ENCODE measurements at regions not wholly inside any gene's neighbourhood (a gene's known extent, or its start where the extent isn't known, plus 50 kb on each side); places are given as distances from the start of the nearest gene placed in this dataset.
A peak's percentile ranks its signal among the peaks of the same experiment; 100 is the strongest.

DNA sequence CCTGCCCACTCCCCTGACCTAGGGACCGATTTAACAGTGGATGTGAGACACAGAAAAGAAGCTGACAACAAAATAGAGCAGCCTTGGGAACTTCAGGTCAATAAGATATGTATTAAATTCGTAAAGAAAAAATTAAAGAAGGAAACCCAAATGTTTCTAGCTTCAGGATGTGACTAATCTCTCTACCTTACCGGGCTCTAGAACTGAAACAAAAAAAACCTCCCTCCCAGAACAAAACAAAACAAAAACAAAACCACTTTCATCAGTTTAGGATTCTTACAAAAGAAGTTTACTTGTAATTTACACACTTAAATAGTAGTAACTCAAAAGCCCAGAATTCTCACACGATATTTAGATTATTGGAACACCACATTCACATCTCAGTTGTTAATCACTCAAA, 185.8 kb upstream of the RPS6KA3 start:
- Mint-ChIP-seq H3K4me1 (ENCODE audit: low read depth, unreplicated experiment) (no peaks in the 10 kb centered on the region), H3K36me3 (ENCODE audit: insufficient read depth, unreplicated experiment) (no peaks in the 10 kb centered on the region), H3K4me3 (ENCODE audit: low read depth, unreplicated experiment) (no peak overlapping the region), H3K9me3 (ENCODE audit: low read depth, unreplicated experiment) (peaks cover 2% of the 10 kb centered on the region), H3K27me3 (ENCODE audit: unreplicated experiment) (no peaks in the 10 kb centered on the region), H3K27ac (ENCODE audit: unreplicated experiment) (no peak overlapping the region)
- CTCF ChIA-PET = interaction anchor here (0.7 kb wide), 1 partner anchor 22 kb away, joined by 3 read pairs; no protein-coding TSS in a partner anchor
- TF ChIP-seq, protein P1, sequence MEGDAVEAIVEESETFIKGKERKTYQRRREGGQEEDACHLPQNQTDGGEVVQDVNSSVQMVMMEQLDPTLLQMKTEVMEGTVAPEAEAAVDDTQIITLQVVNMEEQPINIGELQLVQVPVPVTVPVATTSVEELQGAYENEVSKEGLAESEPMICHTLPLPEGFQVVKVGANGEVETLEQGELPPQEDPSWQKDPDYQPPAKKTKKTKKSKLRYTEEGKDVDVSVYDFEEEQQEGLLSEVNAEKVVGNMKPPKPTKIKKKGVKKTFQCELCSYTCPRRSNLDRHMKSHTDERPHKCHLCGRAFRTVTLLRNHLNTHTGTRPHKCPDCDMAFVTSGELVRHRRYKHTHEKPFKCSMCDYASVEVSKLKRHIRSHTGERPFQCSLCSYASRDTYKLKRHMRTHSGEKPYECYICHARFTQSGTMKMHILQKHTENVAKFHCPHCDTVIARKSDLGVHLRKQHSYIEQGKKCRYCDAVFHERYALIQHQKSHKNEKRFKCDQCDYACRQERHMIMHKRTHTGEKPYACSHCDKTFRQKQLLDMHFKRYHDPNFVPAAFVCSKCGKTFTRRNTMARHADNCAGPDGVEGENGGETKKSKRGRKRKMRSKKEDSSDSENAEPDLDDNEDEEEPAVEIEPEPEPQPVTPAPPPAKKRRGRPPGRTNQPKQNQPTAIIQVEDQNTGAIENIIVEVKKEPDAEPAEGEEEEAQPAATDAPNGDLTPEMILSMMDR (IDR thresholded peaks at IDR 0.05; ENCODE audit: unreplicated experiment) = no peak
- no TSS peak for BruUV-seq (replicated peaks)
- intact Hi-C loops (cut with micrococcal nuclease; ENCODE audit: unreplicated experiment) = no loop called here
- DNase-seq = no peak

DNA sequence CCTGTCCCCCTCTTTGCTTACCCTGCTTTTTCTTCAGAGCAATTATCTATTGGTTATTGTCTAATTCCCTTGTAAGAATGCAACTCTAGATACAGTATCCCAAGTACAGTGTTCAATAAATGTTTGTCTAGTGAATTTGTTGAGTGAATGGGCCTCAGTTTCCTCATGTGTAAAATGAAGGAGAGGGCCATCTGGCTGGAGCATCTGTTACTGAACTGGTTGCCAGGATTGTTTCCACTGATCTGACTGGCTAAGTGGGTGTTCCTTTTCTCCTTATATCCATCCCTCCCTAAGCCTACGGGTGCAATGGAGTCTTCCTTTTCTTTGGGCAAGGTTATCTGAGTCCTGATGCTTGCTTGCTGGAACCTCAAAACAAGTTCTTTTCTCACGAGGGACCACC, 185.2 kb upstream of the RPS6KA3 start:
- intact Hi-C loops (cut with micrococcal nuclease; ENCODE audit: unreplicated experiment) = no loop called here
- Mint-ChIP-seq H3K27ac (ENCODE audit: unreplicated experiment) (no peak overlapping the region), H3K9me3 (ENCODE audit: low read depth, unreplicated experiment) (peaks cover 2% of the 10 kb centered on the region), H3K27me3 (ENCODE audit: unreplicated experiment) (no peaks in the 10 kb centered on the region), H3K4me3 (ENCODE audit: low read depth, unreplicated experiment) (no peak overlapping the region), H3K36me3 (ENCODE audit: insufficient read depth, unreplicated experiment) (no peaks in the 10 kb centered on the region), H3K4me1 (ENCODE audit: low read depth, unreplicated experiment) (no peaks in the 10 kb centered on the region)
- no TSS peak for BruUV-seq (replicated peaks)
- CTCF ChIA-PET = no interaction called here
- no peak for DNase-seq
- TF ChIP-seq, protein P1 (IDR thresholded peaks at IDR 0.05; ENCODE audit: unreplicated experiment) = no peak

DNA sequence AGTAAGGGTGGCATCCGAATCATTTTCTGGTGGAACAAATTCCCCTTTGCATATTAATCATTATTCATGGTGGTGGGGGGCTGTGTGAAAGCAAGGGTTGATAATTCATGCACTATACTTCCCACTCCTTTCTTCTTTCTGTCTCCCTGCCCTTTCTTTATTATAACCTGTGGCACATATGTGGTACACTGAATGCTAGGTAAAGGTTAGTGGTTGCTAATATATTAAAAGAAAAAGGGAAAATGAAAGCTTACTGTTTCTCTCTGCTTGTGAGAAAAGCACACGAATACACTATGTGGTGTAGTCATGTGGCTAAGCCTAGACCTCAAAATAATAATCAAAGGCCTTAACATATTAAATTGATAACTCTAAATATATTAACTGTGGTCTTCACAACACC, 178.4 kb upstream of the RPS6KA3 start:
- no TSS peak for BruUV-seq (replicated peaks)
- Mint-ChIP-seq H3K4me1 (ENCODE audit: low read depth, unreplicated experiment) (no peaks in the 10 kb centered on the region), H3K4me3 (ENCODE audit: low read depth, unreplicated experiment) (no peak overlapping the region), H3K36me3 (ENCODE audit: insufficient read depth, unreplicated experiment) (no peaks in the 10 kb centered on the region), H3K9me3 (ENCODE audit: low read depth, unreplicated experiment) (no peaks in the 10 kb centered on the region), H3K27ac (ENCODE audit: unreplicated experiment) (no peak overlapping the region), H3K27me3 (ENCODE audit: unreplicated experiment) (no peaks in the 10 kb centered on the region)
- CTCF ChIA-PET = no interaction called here
- no peak for DNase-seq
- intact Hi-C loops (cut with micrococcal nuclease; ENCODE audit: unreplicated experiment) = no loop called here
- TF ChIP-seq, protein P1 (IDR thresholded peaks at IDR 0.05; ENCODE audit: unreplicated experiment) = no peak

DNA sequence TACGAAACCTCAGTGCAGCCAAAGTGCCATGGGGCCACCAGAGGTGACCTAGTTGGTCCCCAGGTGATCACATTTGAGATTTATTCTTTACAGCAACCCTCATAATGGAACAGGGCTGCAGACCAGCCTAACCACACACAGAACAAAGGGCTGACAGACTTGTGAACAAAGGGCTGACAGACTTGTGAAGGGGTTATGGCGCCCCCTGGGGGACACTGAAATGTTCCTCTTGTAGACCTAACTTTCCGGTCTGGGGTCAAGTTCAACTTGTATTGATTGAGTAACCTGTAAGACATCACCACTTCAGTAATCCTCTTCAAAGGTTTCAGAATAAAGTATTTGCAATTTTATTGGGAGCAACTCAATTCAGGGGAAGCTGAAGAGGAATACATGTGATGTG, 175.9 kb upstream of the RPS6KA3 start:
- no peak overlapping the region for H3K4me3 Mint-ChIP-seq (ENCODE audit: low read depth, unreplicated experiment)
- intact Hi-C loops (cut with micrococcal nuclease; ENCODE audit: unreplicated experiment) = loop anchor here (1.0 to 5.0 kb wide), 2 partner anchors 60 to 189 kb away; no protein-coding TSS in a partner anchor
- H3K27me3 Mint-ChIP-seq (ENCODE audit: unreplicated experiment) = no peaks in the 10 kb centered on the region
- no peaks in the 10 kb centered on the region for H3K4me1 Mint-ChIP-seq (ENCODE audit: low read depth, unreplicated experiment)
- no TSS peak for BruUV-seq (replicated peaks)
- no peak overlapping the region for H3K27ac Mint-ChIP-seq (ENCODE audit: unreplicated experiment)
- DNase-seq = peak; percentile 87
- CTCF ChIA-PET = no interaction called here
- H3K9me3 Mint-ChIP-seq (ENCODE audit: low read depth, unreplicated experiment) = no peaks in the 10 kb centered on the region
- TF ChIP-seq, protein P1 (IDR thresholded peaks at IDR 0.05; ENCODE audit: unreplicated experiment) = peak; percentile 65
- no peaks in the 10 kb centered on the region for H3K36me3 Mint-ChIP-seq (ENCODE audit: insufficient read depth, unreplicated experiment)
